ENCODE measurements at regions not wholly inside any gene's neighbourhood (a gene's known extent, or its start where the extent isn't known, plus 50 kb on each side); places are given as distances from the start of the nearest gene placed in this dataset.
A peak's percentile ranks its signal among the peaks of the same experiment; 100 is the strongest.

GRCh38 chr10:124228471-124228870 is 135.1 kb upstream of the CHST15 start:
- no peak for DNase-seq (ENCODE audit: low spot score)

- DNase-seq (ENCODE audit: low spot score), result no peak
These were observed 134.6 kb upstream of the CHST15 start for GRCh38 chr10:124227988-124228387.

GRCh38 chr10:124227055-124227975 is 133.9 kb upstream of the CHST15 start:
- no peak for DNase-seq (ENCODE audit: low spot score)

GRCh38 chr10:124226271-124227054 is 133.1 kb upstream of the CHST15 start:
- no peak for DNase-seq (ENCODE audit: low spot score)

GRCh38 chr10:124225467-124226270 is 132.3 kb upstream of the CHST15 start:
- DNase-seq (ENCODE audit: low spot score), result no peak

GRCh38 chr10:124225029-124225466 is 131.7 kb upstream of the CHST15 start:
- no peak for DNase-seq (ENCODE audit: low spot score)

- DNase-seq (ENCODE audit: low spot score), result no peak
These were observed 131.1 kb upstream of the CHST15 start for GRCh38 chr10:124224331-124225028.

GRCh38 chr10:124223711-124224085 is 130.3 kb upstream of the CHST15 start:
- DNase-seq (ENCODE audit: low spot score), result no peak

- DNase-seq (ENCODE audit: low spot score), result no peak
These were observed 129.8 kb upstream of the CHST15 start for GRCh38 chr10:124222988-124223710.

GRCh38 chr10:124222318-124222987 is 129.1 kb upstream of the CHST15 start:
- no peak for DNase-seq (ENCODE audit: low spot score)

GRCh38 chr10:124221356-124222317 is 128.2 kb upstream of the CHST15 start:
- DNase-seq (ENCODE audit: low spot score), result peak; percentile 60

GRCh38 chr10:124220971-124221355 is 127.6 kb upstream of the CHST15 start:
- DNase-seq (ENCODE audit: low spot score), result no peak

- no peak for DNase-seq (ENCODE audit: low spot score)
These were observed 127.1 kb upstream of the CHST15 start for GRCh38 chr10:124220547-124220946.

GRCh38 chr10:124219655-124220054 is 126.3 kb upstream of the CHST15 start:
- DNase-seq (ENCODE audit: low spot score), result no peak

- DNase-seq (ENCODE audit: low spot score), result no peak
These were observed 125.7 kb upstream of the CHST15 start for GRCh38 chr10:124219062-124219461.

GRCh38 chr10:124217906-124218804 is 124.8 kb upstream of the CHST15 start:
- DNase-seq (ENCODE audit: low spot score), result no peak

- DNase-seq (ENCODE audit: low spot score), result no peak
These were observed 123.6 kb upstream of the CHST15 start for GRCh38 chr10:124217031-124217430.

Measured in SK-N-DZ (cell line).